K562 (cell line): ENCODE measurements at regions not wholly inside any gene's neighbourhood (a gene's known extent, or its start where the extent isn't known, plus 50 kb on each side); places are given as distances from the start of the nearest gene placed in this dataset.

Source experiments
- ATAC-seq: fragments of 200-7000 bp; cut with Tn5 transposase; 3 replicates; pipeline ENCODE4 v1.9.1; 2020; ENCODE audit warnings: moderate library complexity
- BruUV-seq: library from RNA; stranded (reverse); fragments of 400-500 nt; replicated peaks from 2 replicates; lab custom pipeline; 2021; lab: Mats Ljungman, UMichigan
- CTCF ChIA-PET: fragments of 300-600 bp; formaldehyde crosslinking; extraction: SDS; loops from one replicate; lab custom pipeline; 2021; ENCODE audit warnings: low intra/inter-chr PET ratio; lab: Yijun Ruan, JAX
- POLR2A ChIA-PET: fragments of 300-600, 350-650 bp; sonication (Branson Sonifier 250); formaldehyde crosslinking; extraction: SDS; loops from one replicate; lab custom pipeline; 2021; ENCODE audit warnings: antibody characterized with exemption, inconsistent platforms; lab: Yijun Ruan, JAX
- DNase-seq, 4 experiments: peaks; one replicate each; pipeline versions ENCODE4 v3.0.0 to v3.0.0-alpha.2; 2011 to 2018; ENCODE audit warnings: low spot score in 3 of 4, mixed read lengths in 3 of 4; ENCODE audit errors: extremely low read depth in 1 of 4
- FAIRE-seq: peaks from 2 replicates; lab custom pipeline; 2011; peaks lifted over from hg19 to GRCh38; lab: Jason Lieb, UNC
- H2AFZ ChIP-seq: 2 replicates; pipeline ENCODE4 v1.6.0; 2011; ENCODE audit warnings: low read depth, low read length, control low read depth, inconsistent platforms
- H3K27ac ChIP-seq: fragments of 200-600 bp; 3 replicates; pipeline ENCODE4 v1.8.0; 2011; ENCODE audit warnings: low read depth, mild to moderate bottlenecking, control low read depth, inconsistent platforms, low read length, moderate library complexity, mixed read lengths; ENCODE audit errors: extremely low read depth
- H3K27me3 ChIP-seq, 2 experiments: fragments of 300-600 bp in 1 of 2; 2 replicates in 1 of 2; 3 replicates in 1 of 2; pipeline versions ENCODE4 v1.6.0 to v1.8.0; 2011; ENCODE audit warnings: inconsistent platforms in 2 of 2, low read length in 2 of 2, mild to moderate bottlenecking in 1 of 2, mixed read lengths in 1 of 2, moderate library complexity in 1 of 2; ENCODE audit not compliant: control insufficient read depth in 2 of 2, insufficient read depth in 2 of 2
- H3K36me3 ChIP-seq: fragments of 300-600 bp; 3 replicates; pipeline ENCODE4 v1.8.0; 2011; ENCODE audit warnings: mild to moderate bottlenecking, low read length, inconsistent platforms; ENCODE audit not compliant: control insufficient read depth, insufficient read depth
- H3K4me1 ChIP-seq, 2 experiments: fragments of 200-600 bp in 1 of 2; replicated peaks in 1 of 2; 2 replicates in 1 of 2; 3 replicates in 1 of 2; pipeline versions ENCODE4 v1.5.1 to v1.8.0; 2011; ENCODE audit warnings: inconsistent platforms in 2 of 2, low read length in 2 of 2, mild to moderate bottlenecking in 1 of 2, mixed read lengths in 1 of 2, moderate library complexity in 1 of 2; ENCODE audit not compliant: control insufficient read depth in 2 of 2, insufficient read depth in 2 of 2
- H3K4me2 ChIP-seq: 2 replicates; pipeline ENCODE4 v1.6.1; 2011; ENCODE audit warnings: low read length, control low read depth, inconsistent platforms, mixed read lengths; ENCODE audit not compliant: insufficient read depth
- H3K4me3 ChIP-seq: fragments of 200-600 bp; sonication (generic), shearing (Covaris generic); 2 replicates; pipeline ENCODE4 v1.5.1; 2016; ENCODE audit warnings: control low read depth, inconsistent platforms
- H3K79me2 ChIP-seq: fragments of 200-600 bp; 3 replicates; pipeline ENCODE4 v1.8.0; 2011; ENCODE audit warnings: low read length, inconsistent platforms; ENCODE audit not compliant: control insufficient read depth, insufficient read depth
- H3K9ac ChIP-seq, 2 experiments: 2 replicates each; pipeline versions ENCODE4 v1.6.0 to v1.6.1; 2011; ENCODE audit warnings: low read depth in 2 of 2, low read length in 2 of 2, control low read depth in 1 of 2, inconsistent platforms in 1 of 2, mild to moderate bottlenecking in 1 of 2, mixed read lengths in 1 of 2; ENCODE audit not compliant: insufficient read depth in 1 of 2
- H3K9me1 ChIP-seq: one replicate; pipeline ENCODE4 v1.6.0; 2011; ENCODE audit warnings: inconsistent platforms, mild to moderate bottlenecking, low read length, moderate library complexity; ENCODE audit not compliant: control insufficient read depth, insufficient read depth
- H3K9me3 ChIP-seq: replicated peaks from 2 replicates; pipeline ENCODE4 v1.5.1; 2011; ENCODE audit warnings: low read depth, low read length, inconsistent platforms; ENCODE audit not compliant: control insufficient read depth, insufficient read depth
- H4K20me1 ChIP-seq: replicated peaks from 2 replicates; pipeline ENCODE4 v1.6.1; 2011; ENCODE audit warnings: low read length, inconsistent platforms, mixed read lengths; ENCODE audit not compliant: control insufficient read depth, insufficient read depth
- CEBPG ChIP-seq, 3 experiments: fragments of 200-800 bp in 1 of 3; sonication (Bioruptor generic) in 1 of 3; sonication (generic) in 1 of 3; formaldehyde crosslinking in 1 of 3; IDR thresholded peaks in 2 of 3; conservative IDR thresholded peaks in 1 of 3; 2 replicates each; pipeline versions ENCODE4 v1.6.1 to v1.8.0; 2016 to 2022; ENCODE audit warnings: missing compliant biosample characterization in 2 of 3, missing genetic modification characterization in 2 of 3, mild to moderate bottlenecking in 1 of 3, missing genetic modification reagents in 1 of 3
- SMAD3 ChIP-seq: fragments of 450-650 bp; formaldehyde crosslinking; conservative IDR thresholded peaks from 2 replicates; pipeline ENCODE4 v1.4.0; 2020; ENCODE audit warnings: mild to moderate bottlenecking
- SREBF2 ChIP-seq: sonication (generic); formaldehyde crosslinking; IDR thresholded peaks from 2 replicates; pipeline ENCODE4 v1.4.0; 2020; ENCODE audit warnings: mild to moderate bottlenecking, missing genetic modification reagents
- TGIF2 ChIP-seq: sonication (generic); formaldehyde crosslinking; IDR thresholded peaks from 2 replicates; pipeline ENCODE4 v1.8.1; 2022; ENCODE audit warnings: mild to moderate bottlenecking, missing genetic modification reagents, moderate library complexity
- WGBS: fragments of 100-300 bp; shearing (Covaris generic); methylation state at CpG from one replicate; pipeline ENCODE4 v1.1.6; 2016; ENCODE audit warnings: low coverage, mixed read lengths; ENCODE audit not compliant: insufficient coverage; ENCODE audit errors: missing lambda C conversion rate; 5-methylcytosine and 5-hydroxymethylcytosine counted together
- in situ Hi-C: fragments of 300-500 bp; cut with MboI; formaldehyde crosslinking; loops from 4 replicates; pipeline ENCODE4 v1.15.0; 2018; ENCODE audit warnings: inconsistent platforms, mixed read lengths
- intact Hi-C: fragments of 100-400 bp; cut with micrococcal nuclease; formaldehyde crosslinking; loops from 2 replicates; pipeline ENCODE4 v1.14.2; 2022
- TF ChIP-seq, protein P1 (sequence below): fragments of 250-450 bp; sonication (Bioruptor Pico); IDR thresholded peaks from 2 replicates; pipeline ENCODE4 v1.4.0; 2020
- TF ChIP-seq, protein P2 (sequence below): fragments of 150-350 bp; IDR thresholded peaks from 2 replicates; pipeline ENCODE4 v1.6.1; 2014; ENCODE audit warnings: low read depth, mild to moderate bottlenecking, low read length, borderline replicate concordance
- TF ChIP-seq, protein P3 (sequence below): fragments of 250-450 bp; sonication (Bioruptor Pico); IDR thresholded peaks from 2 replicates; pipeline ENCODE4 v1.5.0; 2021

DNA sequence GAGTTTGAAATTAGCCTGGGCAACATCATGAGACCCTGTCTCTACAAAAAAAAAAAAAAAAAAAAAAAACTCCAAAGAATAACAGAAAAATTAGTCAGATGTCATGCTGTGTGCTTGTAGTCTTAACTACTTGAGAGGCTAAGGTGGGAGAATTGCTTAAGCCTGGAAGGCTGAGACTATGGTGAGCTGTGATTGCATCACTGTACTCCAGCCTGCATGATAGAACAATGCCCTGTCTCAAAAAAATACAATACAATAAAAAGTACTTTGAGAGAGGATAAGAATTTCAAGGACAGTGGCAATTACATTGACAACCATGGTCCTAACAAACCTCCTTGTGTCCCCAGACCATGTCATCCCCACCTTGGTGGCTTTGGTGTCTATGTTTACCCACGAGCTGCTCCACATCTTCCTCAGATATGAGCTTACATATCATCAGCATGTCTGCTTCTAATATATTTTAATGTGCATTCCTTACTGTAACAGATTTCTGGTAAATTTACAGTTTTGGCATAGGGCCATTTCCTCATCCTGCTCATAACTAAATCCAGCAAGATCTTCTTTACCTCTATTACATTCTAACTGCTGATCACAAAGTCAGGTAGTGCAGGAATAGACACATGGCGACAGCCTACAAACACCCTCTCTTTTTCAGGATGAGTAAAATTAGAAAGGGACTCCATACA lies 437.7 kb upstream of the HNRNPA3 start:
- no TSS peak for BruUV-seq
- Histone ChIP-seq H2AFZ (no peak overlapping the region), H3K4me3 (no peak overlapping the region), H4K20me1 (no peaks in the 10 kb centered on the region), H3K27me3 (no peaks in the 10 kb centered on the region), H3K9ac (no peak overlapping the region), H3K79me2 (no peaks in the 10 kb centered on the region), H3K9me3 (no peaks in the 10 kb centered on the region), H3K4me2 (no peak overlapping the region), H3K27ac (no peak overlapping the region), H3K4me1 (no peaks in the 10 kb centered on the region), H3K9me1 (no peaks in the 10 kb centered on the region), H3K36me3 (no peaks in the 10 kb centered on the region)
- POLR2A ChIA-PET: no interaction called here
- 0% methylated on average over 2 of the region's 2 CpGs for WGBS
- intact Hi-C loops: no loop called here
- FAIRE-seq: no peak
- in situ Hi-C loops: no loop called here
- DNase-seq: no peak
- no peak for ATAC-seq
- TF ChIP-seq CEBPG (CRISPR knock-in tag; IDR thresholded peaks at IDR 0.05): no peak
- TF ChIP-seq CEBPG (tag; conservative IDR thresholded peaks at IDR 0.05 in 1 of 2, IDR thresholded peaks at IDR 0.05 in 1 of 2): peak in 1 of 2 experiments; percentile 12; a peak in 1 of 4 replicates
- TF ChIP-seq, protein P1, sequence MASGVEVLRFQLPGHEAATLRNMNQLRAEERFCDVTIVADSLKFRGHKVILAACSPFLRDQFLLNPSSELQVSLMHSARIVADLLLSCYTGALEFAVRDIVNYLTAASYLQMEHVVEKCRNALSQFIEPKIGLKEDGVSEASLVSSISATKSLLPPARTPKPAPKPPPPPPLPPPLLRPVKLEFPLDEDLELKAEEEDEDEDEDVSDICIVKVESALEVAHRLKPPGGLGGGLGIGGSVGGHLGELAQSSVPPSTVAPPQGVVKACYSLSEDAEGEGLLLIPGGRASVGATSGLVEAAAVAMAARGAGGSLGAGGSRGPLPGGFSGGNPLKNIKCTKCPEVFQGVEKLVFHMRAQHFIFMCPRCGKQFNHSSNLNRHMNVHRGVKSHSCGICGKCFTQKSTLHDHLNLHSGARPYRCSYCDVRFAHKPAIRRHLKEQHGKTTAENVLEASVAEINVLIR: no peak
- no peak for TF ChIP-seq SREBF2
- CTCF ChIA-PET: no interaction called here

DNA sequence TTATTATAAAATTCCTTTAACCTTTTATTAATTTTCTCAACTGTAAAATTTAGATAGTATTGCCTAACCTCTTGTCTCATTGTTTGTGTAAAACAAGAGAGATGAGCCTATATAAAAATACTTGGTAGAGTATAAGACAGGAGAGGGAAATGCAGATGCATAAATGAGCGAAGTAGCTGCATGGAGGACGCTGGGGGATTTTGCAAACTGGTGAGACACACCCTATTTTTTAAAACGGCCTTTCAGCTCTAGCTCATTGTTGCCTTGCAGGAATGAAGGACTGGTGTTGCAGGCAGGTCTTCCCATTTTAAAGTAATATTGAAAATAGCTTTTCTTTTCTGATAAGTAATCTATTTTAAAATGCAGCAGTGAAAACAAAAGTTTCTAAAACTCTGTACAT lies 435.3 kb upstream of the HNRNPA3 start:
- Histone ChIP-seq H3K36me3 (no peaks in the 10 kb centered on the region), H3K9me1 (no peaks in the 10 kb centered on the region), H3K4me1 (no peaks in the 10 kb centered on the region), H3K9me3 (no peaks in the 10 kb centered on the region), H3K79me2 (no peaks in the 10 kb centered on the region), H4K20me1 (no peaks in the 10 kb centered on the region), H3K27me3 (no peaks in the 10 kb centered on the region), H3K4me3 (no peak overlapping the region), H3K27ac (no peak overlapping the region), H3K9ac (no peak overlapping the region), H2AFZ (no peak overlapping the region), H3K4me2 (no peak overlapping the region)
- DNase-seq (no peak), FAIRE-seq (no peak), ATAC-seq (no peak)
- intact Hi-C loops (no loop called here), in situ Hi-C loops (no loop called here)
- POLR2A ChIA-PET: no interaction called here
- TF ChIP-seq, protein P2, sequence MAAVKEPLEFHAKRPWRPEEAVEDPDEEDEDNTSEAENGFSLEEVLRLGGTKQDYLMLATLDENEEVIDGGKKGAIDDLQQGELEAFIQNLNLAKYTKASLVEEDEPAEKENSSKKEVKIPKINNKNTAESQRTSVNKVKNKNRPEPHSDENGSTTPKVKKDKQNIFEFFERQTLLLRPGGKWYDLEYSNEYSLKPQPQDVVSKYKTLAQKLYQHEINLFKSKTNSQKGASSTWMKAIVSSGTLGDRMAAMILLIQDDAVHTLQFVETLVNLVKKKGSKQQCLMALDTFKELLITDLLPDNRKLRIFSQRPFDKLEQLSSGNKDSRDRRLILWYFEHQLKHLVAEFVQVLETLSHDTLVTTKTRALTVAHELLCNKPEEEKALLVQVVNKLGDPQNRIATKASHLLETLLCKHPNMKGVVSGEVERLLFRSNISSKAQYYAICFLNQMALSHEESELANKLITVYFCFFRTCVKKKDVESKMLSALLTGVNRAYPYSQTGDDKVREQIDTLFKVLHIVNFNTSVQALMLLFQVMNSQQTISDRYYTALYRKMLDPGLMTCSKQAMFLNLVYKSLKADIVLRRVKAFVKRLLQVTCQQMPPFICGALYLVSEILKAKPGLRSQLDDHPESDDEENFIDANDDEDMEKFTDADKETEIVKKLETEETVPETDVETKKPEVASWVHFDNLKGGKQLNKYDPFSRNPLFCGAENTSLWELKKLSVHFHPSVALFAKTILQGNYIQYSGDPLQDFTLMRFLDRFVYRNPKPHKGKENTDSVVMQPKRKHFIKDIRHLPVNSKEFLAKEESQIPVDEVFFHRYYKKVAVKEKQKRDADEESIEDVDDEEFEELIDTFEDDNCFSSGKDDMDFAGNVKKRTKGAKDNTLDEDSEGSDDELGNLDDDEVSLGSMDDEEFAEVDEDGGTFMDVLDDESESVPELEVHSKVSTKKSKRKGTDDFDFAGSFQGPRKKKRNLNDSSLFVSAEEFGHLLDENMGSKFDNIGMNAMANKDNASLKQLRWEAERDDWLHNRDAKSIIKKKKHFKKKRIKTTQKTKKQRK: no peak
- no peak for TF ChIP-seq TGIF2 (CRISPR knock-in tag)
- TF ChIP-seq, protein P3, sequence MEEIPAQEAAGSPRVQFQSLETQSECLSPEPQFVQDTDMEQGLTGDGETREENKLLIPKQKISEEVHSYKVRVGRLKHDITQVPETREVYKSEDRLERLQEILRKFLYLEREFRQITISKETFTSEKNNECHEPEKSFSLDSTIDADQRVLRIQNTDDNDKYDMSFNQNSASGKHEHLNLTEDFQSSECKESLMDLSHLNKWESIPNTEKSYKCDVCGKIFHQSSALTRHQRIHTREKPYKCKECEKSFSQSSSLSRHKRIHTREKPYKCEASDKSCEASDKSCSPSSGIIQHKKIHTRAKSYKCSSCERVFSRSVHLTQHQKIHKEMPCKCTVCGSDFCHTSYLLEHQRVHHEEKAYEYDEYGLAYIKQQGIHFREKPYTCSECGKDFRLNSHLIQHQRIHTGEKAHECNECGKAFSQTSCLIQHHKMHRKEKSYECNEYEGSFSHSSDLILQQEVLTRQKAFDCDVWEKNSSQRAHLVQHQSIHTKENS (CRISPR knock-in tag): no peak
- TF ChIP-seq SMAD3 (CRISPR knock-in tag): no peak
- BruUV-seq: no TSS peak
- WGBS: 0% methylated on average over 3 of the region's 3 CpGs
- CTCF ChIA-PET: no interaction called here
